ENCODE measurements at regions not wholly inside any gene's neighbourhood (a gene's known extent, or its start where the extent isn't known, plus 50 kb on each side); places are given as distances from the start of the nearest gene placed in this dataset.
"Not testable (repeated sequence)": the region's sequence is repeated elsewhere in the genome, so short reads cannot be mapped to it uniquely, and the experiment has no call there.

DNA sequence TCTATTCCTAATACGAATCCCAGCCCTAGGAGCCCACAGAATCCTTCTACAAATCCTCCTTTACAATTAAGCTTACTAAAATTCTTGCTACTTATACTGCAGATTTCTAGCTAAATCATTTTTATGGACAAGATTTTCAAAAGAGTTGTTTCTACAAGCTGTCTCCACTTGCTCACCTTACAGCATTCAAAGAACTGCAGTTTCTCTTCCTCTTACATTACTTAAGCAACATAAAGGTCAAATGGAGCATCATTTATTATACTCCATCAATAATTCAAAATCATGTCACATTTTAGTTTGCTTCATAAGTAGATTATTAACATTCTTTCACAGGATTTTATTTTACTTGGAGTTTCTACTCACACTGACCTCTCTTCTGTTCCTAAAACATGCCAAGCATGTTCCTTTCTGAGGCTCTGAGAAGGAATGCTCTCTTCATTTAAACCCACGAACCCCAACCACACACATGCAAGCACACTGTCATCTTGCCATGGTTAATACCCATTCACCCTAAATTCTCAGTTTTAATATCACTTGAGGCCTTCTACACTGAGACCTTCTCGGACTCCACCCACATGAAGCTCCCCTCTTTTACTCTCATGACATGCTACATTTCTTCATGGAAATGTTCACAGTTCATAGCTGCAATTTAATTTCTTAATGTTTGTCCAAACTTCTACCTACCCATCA is 388.2 kb downstream of the TBC1D32 start:
- Histone ChIP-seq H3K9ac (ENCODE audit: low read depth, low read length) (no peak overlapping the region), H3K9me3 (ENCODE audit: control insufficient read depth, insufficient read depth, low read length) (no peaks in the 10 kb centered on the region), H3K36me3 (ENCODE audit: insufficient read depth, low read length) (no peaks in the 10 kb centered on the region), H3K4me1 (ENCODE audit: insufficient read depth, low read length) (no peaks in the 10 kb centered on the region)

DNA sequence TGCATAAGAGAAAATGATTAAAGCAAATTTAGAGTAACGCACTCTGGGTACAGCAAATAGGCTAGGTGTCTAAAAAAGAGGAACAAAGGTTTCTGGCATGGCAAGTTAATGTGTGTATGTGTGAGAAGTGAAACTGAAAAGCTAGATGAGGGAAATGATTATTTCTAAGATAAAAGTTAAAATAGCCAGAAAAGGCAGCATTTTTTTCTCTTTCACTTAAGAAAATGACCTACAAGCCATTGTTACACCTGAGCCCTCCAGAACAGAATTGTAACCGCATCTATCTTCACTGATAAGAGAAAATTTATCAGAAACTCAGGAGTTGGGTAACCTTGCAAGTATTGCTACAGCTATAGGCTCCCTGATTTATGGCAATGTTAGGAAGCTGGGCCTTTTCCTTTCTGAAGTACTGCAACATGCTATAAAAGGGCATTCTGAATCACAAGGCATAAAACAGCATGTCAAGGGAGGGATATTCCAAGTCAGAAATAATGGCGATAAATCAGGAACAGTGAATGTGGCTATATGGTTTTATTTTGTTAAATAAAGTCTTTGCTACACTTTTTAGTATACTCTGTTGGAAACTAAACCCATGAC is 395.3 kb downstream of the TBC1D32 start:
- Histone ChIP-seq H3K9me3 (ENCODE audit: control insufficient read depth, insufficient read depth, low read length) (no peaks in the 10 kb centered on the region), H3K4me1 (ENCODE audit: insufficient read depth, low read length) (peaks cover 16% of the 10 kb centered on the region), H3K9ac (ENCODE audit: low read depth, low read length) (no peak overlapping the region), H3K36me3 (ENCODE audit: insufficient read depth, low read length) (no peaks in the 10 kb centered on the region)

DNA sequence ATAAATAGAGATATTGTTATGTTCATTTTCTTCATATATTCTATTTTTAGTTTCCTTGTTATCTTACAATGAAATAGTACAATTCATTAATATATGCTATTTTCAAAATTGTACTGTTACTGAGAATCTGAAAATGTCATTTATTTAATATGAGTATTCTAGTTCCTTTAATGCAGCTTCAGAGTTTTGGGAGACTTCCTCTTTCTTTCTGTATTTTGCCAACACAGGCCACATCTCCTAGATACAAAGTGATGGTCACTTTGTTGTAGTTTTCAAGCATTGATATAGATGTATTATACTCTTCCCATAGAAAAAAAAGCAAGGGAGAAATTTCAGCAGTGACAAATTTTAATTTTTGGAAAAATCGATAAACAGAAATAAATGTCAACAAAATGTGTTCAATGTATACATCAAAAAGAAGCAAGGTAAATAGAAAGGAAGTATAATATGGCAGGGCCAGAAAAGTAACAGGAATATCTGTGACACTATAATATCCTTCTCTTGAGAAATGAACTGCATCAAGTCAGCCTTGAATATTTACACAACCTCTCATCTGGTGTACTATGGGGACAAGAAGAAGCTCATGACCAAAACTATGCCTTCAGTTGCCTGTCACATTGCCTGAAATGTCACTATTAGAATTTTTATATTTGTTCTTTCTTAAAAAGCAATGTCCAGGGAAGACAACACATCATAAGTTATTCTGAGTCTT is 396.0 kb downstream of the TBC1D32 start:
- Histone ChIP-seq H3K9ac (ENCODE audit: low read depth, low read length) (no peak overlapping the region), H3K4me1 (ENCODE audit: insufficient read depth, low read length) (peaks cover 16% of the 10 kb centered on the region), H3K9me3 (ENCODE audit: control insufficient read depth, insufficient read depth, low read length) (no peaks in the 10 kb centered on the region), H3K36me3 (ENCODE audit: insufficient read depth, low read length) (no peaks in the 10 kb centered on the region)

DNA sequence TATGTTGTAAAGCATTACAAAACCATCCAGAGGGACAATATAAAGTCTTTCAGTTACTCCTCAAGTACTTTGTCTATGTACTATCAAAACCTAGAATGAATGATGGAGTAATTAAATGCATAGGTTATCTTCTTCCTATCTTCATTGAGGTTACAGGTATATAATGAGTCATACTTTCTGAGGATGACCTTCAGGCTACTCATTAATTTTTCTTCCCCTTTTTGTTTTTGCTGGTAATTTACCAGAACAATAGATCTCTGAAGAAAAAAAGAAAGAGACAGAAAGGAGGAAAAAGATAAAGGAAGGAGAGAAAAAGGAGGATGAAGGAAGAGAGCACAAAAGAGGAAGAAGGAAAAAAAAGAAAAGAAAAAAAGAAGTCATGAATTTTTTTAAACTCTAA is 398.4 kb downstream of the TBC1D32 start:
- Histone ChIP-seq H3K4me1 (ENCODE audit: insufficient read depth, low read length) (peaks cover 20% of the 10 kb centered on the region), H3K9ac (ENCODE audit: low read depth, low read length) (no peak overlapping the region), H3K36me3 (ENCODE audit: insufficient read depth, low read length) (no peaks in the 10 kb centered on the region), H3K9me3 (ENCODE audit: control insufficient read depth, insufficient read depth, low read length) (no peaks in the 10 kb centered on the region)

DNA sequence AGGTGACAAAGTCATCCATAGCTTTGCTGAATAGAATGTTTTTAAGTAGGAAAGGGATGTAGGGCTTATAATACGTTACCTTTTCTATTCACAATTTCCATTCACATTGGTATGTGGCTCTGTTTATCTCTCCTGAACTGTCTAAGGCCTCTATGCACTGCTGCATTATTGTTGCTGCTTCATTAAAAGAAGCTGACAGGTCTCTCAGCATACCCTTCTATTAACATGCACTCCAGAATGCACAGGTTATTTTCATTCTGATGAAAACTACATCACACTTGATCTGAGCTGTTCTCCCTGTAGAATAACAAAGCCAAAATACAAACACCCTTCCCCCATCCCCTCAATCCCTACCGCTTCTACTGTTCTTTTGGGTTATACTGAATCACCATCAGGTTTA is 399.3 kb downstream of the TBC1D32 start:
- H3K36me3 ChIP-seq (ENCODE audit: insufficient read depth, low read length) = no peaks in the 10 kb centered on the region
- peaks cover 23% of the 10 kb centered on the region for H3K4me1 ChIP-seq (ENCODE audit: insufficient read depth, low read length)
- H3K9ac ChIP-seq (ENCODE audit: low read depth, low read length) = no peak overlapping the region
- H3K9me3 ChIP-seq (ENCODE audit: control insufficient read depth, insufficient read depth, low read length) = no peaks in the 10 kb centered on the region

DNA sequence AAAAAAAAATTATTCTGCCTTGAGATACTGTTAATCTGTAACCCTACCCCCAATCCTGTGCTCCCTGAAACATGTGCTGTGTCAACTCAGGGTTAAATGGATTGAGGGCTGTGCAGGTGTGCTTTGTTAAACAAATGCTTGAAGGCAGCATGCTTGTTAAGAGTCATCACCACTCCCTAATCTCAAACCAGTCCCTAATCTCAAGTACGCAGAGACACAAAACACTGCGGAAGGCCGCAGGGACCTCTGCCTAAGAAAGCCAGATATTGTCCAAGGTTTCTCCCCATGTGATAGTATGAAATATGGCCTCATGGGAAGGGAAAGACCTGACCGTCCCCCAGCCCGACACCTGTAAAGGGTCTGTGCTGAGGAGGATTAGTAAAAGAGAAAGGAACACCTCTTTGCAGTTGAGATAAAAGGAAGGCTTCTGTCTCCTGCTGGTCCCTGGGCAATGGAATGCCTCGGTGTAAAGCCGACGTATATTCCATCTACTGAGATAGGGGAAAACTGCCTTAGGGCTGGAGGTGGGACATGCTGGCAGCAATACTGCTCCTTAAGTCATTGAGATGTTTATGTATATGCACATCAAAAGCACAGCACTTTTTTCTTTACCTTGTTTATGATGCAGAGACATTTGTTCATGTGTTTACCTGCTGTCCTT is 402.6 kb downstream of the TBC1D32 start:
- H3K9me3 ChIP-seq (ENCODE audit: control insufficient read depth, insufficient read depth, low read length); H3K36me3 ChIP-seq (ENCODE audit: insufficient read depth, low read length): not testable (repeated sequence)
- H3K4me1 ChIP-seq (ENCODE audit: insufficient read depth, low read length) = peaks cover 23% of the 10 kb centered on the region
- peak overlapping the region; percentile 12; the same call in 1 of the 2 replicates for H3K9ac ChIP-seq (ENCODE audit: low read depth, low read length)

DNA sequence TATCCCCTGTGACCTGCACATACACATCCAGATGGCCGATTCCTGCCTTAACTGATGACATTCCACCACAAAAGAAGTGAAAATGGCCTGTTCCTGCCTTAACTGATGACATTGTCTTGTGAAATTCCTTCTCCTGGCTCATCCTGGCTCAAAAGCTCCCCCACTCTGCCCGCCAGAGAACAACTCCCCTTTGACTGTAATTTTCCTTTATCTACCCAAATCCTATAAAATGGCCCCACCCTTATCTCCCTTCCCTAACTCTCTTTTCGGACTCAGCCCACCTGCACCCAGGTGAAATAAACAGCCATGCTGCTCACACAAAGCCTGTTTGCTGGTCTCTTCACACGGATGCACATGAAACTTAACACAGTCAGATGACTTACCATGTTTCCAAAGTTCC is 403.8 kb downstream of the TBC1D32 start:
- not testable (repeated sequence) for H3K9me3 ChIP-seq (ENCODE audit: control insufficient read depth, insufficient read depth, low read length); H3K9ac ChIP-seq (ENCODE audit: low read depth, low read length); H3K36me3 ChIP-seq (ENCODE audit: insufficient read depth, low read length)
- peaks cover 18% of the 10 kb centered on the region for H3K4me1 ChIP-seq (ENCODE audit: insufficient read depth, low read length)

DNA sequence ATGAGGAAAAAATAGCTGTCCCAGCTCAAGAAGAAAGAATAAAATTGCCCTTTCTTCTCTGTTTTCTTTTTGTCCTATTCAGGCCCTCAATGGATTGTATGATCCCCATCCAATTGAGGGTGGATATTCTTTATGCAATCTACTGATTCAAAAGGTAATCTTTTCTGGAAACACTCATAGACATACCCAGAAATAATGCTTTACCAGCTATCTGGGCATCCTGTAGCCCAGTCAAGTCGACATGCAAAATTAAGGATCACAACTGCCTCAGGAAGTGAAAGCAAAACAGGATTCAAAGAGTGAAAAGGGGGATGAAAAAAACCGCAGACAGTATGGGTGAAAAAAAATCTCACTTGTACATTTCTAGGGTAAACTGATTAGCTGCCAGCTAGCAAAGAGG is 410.1 kb downstream of the TBC1D32 start:
- Histone ChIP-seq H3K9ac (ENCODE audit: low read depth, low read length) (no peak overlapping the region), H3K9me3 (ENCODE audit: control insufficient read depth, insufficient read depth, low read length) (peaks cover 3% of the 10 kb centered on the region; the same call in 1 of the 2 replicates), H3K4me1 (ENCODE audit: insufficient read depth, low read length) (peaks cover 6% of the 10 kb centered on the region; the same call in 1 of the 2 replicates), H3K36me3 (ENCODE audit: insufficient read depth, low read length) (no peaks in the 10 kb centered on the region)

DNA sequence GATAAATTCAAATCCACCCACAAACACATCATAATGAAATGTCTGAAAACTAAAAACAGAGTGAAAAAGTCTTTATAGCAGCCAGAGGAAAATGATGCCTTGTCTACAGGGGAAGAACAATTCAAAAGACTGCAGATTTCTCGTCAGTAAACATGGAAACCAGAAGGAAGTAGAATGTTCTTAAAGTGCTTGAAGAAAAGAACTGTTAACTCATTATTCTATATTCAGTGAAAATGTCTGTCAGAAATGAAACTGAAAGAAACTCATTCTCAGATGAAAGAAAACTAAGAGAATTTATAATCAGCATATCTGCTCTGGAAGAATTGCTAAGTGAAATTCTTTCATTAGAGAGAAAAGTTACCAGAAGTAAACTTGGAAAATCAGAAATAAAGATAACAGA is 416.1 kb downstream of the TBC1D32 start:
- Histone ChIP-seq H3K36me3 (ENCODE audit: insufficient read depth, low read length) (no peaks in the 10 kb centered on the region), H3K9ac (ENCODE audit: low read depth, low read length) (no peak overlapping the region), H3K4me1 (ENCODE audit: insufficient read depth, low read length) (peaks cover 6% of the 10 kb centered on the region; the same call in 1 of the 2 replicates), H3K9me3 (ENCODE audit: control insufficient read depth, insufficient read depth, low read length) (no peaks in the 10 kb centered on the region)

DNA sequence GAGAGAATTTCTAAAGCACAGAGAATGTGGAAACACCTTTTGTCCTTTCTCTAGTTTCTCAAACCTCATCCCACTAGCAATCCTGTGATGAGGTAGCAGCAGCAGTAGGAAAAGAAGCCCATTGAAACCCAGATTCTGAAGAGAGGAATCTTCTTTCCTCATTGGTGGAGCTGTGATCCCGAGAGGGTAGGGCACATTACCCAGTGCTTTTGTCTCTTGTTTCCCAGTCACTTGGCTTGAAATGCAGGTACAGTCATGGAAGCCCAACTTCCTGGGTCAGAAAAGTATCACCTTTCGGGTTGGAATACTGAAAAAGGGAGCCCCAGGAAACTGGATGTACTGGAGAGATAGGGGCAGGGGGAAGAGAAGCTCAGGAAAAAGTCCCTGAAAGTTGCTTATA is 417.4 kb downstream of the TBC1D32 start:
- H3K9me3 ChIP-seq (ENCODE audit: control insufficient read depth, insufficient read depth, low read length) = no peaks in the 10 kb centered on the region
- H3K4me1 ChIP-seq (ENCODE audit: insufficient read depth, low read length) = no peaks in the 10 kb centered on the region
- H3K9ac ChIP-seq (ENCODE audit: low read depth, low read length) = no peak overlapping the region
- H3K36me3 ChIP-seq (ENCODE audit: insufficient read depth, low read length) = no peaks in the 10 kb centered on the region

DNA sequence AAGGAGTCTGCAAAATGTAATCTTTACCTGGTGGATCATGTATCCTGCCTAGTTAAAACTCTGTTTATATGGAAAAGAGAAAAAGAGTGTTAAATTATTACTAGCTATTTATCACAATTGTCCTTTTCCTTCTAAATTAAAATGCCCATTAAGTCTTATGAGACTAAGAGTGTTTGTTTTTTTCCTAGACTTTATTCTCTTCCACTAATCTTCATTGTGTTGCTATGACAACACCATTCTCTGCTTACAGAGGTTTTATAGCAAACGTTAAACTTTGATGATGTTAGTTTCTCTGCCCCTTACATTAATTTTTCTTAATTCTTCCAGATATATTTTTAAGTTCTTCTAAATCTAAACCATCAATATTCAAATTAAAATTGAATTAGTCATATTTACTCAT is 420.8 kb downstream of the TBC1D32 start:
- Histone ChIP-seq H3K36me3 (ENCODE audit: insufficient read depth, low read length) (no peaks in the 10 kb centered on the region), H3K4me1 (ENCODE audit: insufficient read depth, low read length) (no peaks in the 10 kb centered on the region), H3K9ac (ENCODE audit: low read depth, low read length) (no peak overlapping the region), H3K9me3 (ENCODE audit: control insufficient read depth, insufficient read depth, low read length) (no peaks in the 10 kb centered on the region)

DNA sequence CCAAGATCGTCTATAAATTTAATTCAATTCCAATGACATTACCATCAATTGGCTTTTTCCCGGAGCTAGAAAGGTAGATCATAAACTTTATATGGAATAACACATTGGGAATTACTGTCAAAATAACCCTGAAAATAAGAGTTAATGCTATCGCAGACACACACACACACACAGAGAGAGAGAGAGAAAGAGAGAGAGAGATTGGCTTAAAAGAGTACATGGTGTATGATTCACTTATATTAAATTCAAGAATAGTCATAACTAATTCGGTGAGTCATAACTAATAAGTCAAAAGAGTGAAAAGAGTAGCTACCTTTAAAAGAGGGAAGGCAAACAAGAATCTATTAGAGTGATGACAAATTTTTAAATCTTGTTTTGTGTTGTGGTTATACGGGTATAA is 425.5 kb downstream of the TBC1D32 start:
- H3K36me3 ChIP-seq (ENCODE audit: insufficient read depth, low read length) = no peaks in the 10 kb centered on the region
- H3K9ac ChIP-seq (ENCODE audit: low read depth, low read length) = no peak overlapping the region
- H3K4me1 ChIP-seq (ENCODE audit: insufficient read depth, low read length) = no peaks in the 10 kb centered on the region

DNA sequence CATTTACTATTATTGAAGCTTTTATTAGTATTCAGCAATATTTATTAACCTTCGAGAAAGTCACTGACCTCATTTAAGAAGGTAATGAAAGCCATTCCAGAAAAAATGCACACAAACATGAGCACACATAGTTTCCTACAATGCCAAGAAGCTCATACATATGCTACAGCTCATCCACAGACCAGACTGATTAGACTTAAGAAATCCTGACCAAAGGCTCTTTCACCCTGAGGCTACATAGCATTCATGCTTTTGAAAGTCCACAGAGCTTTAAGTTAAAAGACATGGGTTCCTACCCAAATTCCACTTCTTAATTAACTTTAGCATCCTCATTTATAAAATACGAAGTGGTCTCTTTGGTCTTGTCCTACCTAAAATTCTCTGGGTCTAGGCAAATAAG is 430.4 kb downstream of the TBC1D32 start:
- Histone ChIP-seq H3K9ac (ENCODE audit: low read depth, low read length) (no peak overlapping the region), H3K9me3 (ENCODE audit: control insufficient read depth, insufficient read depth, low read length) (no peaks in the 10 kb centered on the region), H3K36me3 (ENCODE audit: insufficient read depth, low read length) (no peaks in the 10 kb centered on the region), H3K4me1 (ENCODE audit: insufficient read depth, low read length) (no peaks in the 10 kb centered on the region)

More for the DNA sequence above, 425.5 kb downstream of the TBC1D32 start:
- H3K9me3 ChIP-seq (ENCODE audit: control insufficient read depth, insufficient read depth, low read length) = no peaks in the 10 kb centered on the region

DNA sequence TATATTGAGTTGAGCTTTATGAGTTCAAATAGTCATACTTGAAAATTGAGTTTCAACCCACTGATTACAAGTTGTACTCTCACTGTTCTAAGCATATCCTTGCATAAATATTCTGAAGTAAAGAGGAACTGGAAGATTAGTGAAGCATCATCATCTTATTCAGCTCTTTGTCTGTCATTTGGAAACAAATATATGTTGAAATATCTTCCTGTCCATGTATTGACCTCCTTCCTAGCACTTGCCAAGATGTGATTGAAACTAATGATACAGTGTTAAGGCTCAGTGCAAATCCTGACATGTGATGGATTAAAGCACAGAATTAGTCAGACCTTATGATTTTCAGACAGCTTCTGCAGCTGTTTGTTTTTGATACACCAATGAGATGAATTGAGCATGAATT is 434.3 kb downstream of the TBC1D32 start:
- Histone ChIP-seq H3K9ac (ENCODE audit: low read depth, low read length) (no peak overlapping the region), H3K9me3 (ENCODE audit: control insufficient read depth, insufficient read depth, low read length) (no peaks in the 10 kb centered on the region), H3K36me3 (ENCODE audit: insufficient read depth, low read length) (no peaks in the 10 kb centered on the region), H3K4me1 (ENCODE audit: insufficient read depth, low read length) (no peaks in the 10 kb centered on the region)
